Hepatic stellate cell (primary cell): ENCODE measurements at regions not wholly inside any gene's neighbourhood (a gene's known extent, or its start where the extent isn't known, plus 50 kb on each side); places are given as distances from the start of the nearest gene placed in this dataset.
"Not testable (repeated sequence)": the region's sequence is repeated elsewhere in the genome, so short reads cannot be mapped to it uniquely, and the experiment has no call there.

Experiments used
- DNase-seq: peaks from one replicate; pipeline ENCODE4 v3.0.0; 2011; ENCODE audit warnings: low spot score

DNA sequence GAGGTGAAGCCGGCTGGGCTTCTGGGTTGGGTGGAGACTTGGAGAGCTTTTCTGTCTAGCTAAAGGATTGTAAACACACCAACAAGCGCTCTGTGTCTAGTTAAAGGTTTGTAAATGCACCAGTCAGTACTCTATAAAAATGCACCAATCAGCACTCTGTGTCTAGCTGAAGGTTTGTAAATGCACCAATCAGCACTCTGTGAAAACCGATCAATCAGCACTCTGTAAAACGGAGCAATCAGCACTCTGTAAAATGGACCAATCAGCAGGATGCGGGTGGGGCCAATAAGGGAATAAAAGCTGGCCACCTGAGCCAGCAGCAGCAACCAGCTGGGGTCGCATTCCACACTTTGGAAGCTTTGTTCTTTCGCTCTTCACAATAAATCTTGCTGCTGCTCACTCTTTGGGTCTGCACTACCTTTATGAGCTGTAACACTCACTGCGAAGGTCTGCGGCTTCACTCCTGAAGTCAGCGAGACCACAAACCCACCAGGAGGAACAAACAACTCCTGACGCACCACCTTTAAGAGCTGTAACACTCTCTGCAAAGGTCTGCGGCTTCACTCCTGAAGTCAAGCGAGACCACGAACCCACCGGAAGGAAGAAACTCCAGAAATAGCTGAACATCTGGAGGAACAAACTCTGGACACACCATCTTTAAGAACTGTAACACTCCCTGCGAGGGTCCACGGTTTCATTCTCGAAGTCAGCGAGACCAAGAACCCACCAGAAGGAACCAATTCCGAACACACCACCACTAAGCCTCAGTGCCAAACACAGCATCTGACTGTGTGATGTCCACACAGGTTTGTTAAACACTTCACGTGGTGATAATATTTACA is 378.2 kb upstream of the CCDC54 start:
- not testable (repeated sequence) for DNase-seq

DNA sequence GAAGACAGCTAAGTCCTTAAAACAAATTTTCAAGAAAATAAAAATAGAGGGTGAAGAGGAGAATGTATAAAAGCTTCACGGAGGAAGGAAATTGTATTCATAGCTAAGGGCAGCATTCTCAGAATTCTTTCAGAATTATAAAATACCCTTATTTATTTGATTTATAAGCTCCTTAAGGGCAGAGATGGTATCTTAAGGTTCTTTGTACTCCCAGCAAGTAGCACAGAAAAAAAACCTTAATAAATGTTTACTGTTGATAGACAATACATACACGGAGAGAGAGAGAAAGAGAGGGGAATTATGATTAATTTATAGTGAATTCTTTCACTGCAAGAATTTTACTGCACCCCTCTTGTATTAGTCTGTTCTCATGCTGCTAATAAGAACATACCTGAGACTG is 375.6 kb upstream of the CCDC54 start:
- no peak for DNase-seq

DNA sequence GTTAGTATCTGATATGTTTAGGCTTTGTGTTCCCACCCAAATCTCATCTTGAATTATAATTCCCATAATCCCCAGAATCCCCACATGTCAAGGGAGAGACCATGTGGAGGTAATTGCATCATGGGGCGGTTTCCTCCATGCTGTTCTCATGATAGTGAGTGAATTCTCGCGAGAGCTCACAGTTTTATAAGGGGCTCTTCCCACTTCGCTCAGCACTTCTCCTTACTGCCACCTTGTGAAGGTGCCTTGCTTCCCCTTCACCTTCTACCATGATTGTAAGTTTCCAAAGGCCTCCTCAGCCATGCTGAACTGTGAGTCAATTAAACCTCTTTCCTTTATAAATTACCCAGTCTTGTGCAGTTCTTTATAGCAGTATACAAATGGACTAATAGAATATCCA is 371.9 kb upstream of the CCDC54 start:
- DNase-seq: not testable (repeated sequence)

- no peak for DNase-seq
Measured at GRCh38 chr3:107008213-107008612, 369.0 kb upstream of the CCDC54 start.

GRCh38 chr3:107013641-107014040 is 363.6 kb upstream of the CCDC54 start:
- DNase-seq: no peak

- no peak for DNase-seq
Measured at GRCh38 chr3:107024551-107025026, 352.6 kb upstream of the CCDC54 start.

DNA sequence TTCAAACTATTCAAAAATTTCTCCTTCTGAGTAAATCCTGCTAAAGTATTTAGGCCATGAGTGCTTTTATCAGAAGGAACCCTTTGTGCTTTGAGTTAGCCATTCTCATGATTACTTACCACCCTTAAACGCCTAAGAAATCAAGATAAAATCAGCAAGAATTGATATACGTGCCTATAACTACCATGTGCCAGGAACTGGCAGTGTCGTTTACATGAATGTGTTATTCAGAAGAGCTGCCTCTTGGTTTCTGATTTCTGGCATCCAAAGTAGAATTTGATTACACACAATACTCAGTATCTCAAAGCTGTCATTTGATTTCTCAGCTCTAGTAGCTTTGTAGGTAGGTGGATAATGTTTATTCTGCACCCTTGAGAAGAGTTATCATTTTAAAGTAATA is 351.3 kb upstream of the CCDC54 start:
- no peak for DNase-seq

DNA sequence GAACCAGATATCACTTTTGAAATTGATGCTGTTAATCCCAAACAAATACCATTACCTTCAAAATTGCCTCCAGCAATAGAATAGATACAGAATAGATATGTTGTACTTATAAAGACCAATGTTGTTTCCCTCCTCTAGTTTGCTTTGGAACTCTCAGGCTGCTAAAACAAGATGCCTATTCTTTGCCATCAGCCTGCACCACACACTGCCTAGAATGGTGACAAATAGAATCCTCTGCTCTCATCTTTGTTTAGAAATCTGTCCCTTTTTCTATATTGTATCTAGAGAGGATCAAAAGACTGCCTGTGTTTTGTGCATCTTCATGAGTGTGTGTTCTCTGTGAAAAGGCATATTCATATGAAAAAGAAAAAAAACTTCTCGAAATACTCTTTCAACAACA is 349.2 kb upstream of the CCDC54 start:
- no peak for DNase-seq

GRCh38 chr3:107028626-107029025 is 348.6 kb upstream of the CCDC54 start:
- no peak for DNase-seq

DNA sequence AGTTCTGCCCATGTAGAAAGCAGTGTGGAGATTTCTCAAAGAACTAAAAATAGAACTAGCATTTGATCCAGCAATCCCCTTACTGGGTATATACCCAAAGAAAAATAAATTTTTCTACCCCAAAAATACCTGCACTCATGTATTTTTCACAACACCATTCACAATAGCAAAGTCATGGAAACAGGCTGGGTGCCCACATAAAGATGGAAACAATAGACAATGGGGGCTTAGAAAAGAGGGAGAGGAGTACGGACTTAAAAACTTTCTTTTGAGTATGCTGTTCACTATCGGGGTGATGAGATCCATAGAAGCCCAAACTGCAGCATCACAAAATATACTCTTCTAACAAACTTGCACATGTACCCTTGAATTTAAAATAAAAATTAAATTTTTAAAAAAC is 345.1 kb upstream of the CCDC54 start:
- DNase-seq: no peak

- DNase-seq: no peak
Measured at GRCh38 chr3:107034142-107034541, 343.1 kb upstream of the CCDC54 start.

GRCh38 chr3:107035176-107035575 is 342.1 kb upstream of the CCDC54 start:
- no peak for DNase-seq

- no peak for DNase-seq
Measured at GRCh38 chr3:107044677-107045076, 332.6 kb upstream of the CCDC54 start.

- DNase-seq: no peak
Measured at GRCh38 chr3:107045791-107046190, 331.4 kb upstream of the CCDC54 start.

DNA sequence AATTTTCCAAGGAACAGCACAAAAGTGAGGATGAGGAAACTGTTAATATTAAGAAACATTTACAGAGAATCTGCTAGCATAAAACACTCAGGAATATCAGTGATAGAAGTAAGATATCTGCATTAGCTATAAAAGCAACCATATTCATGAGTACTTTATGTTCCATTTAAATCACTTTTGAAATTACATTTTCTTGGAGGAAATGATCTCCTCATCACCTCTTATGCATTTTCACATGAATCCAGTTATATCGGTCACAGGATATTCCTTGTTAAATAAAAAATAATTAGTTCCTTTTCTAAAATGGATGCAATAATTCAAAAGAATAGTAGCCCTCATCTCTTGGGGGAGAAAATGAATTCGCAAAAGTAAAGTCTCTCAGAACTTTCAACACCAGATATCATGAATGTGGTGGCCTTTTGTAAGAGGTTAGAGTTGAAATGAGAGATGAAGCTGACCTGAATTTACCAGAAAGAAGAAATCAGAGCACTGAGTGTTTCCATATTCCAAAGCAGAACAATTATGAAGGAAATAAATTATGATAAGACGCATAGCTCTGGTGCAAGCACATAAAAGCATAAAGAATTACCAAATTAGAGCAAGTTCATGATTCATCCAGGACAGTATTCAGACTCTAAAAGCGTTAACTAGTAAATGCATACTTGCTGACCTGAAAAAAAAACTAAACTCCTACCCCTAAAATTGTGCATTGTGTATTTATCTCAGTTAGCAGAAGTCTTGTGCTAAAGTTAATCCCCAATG is 321.9 kb upstream of the CCDC54 start:
- no peak for DNase-seq

- no peak for DNase-seq
Measured at GRCh38 chr3:107061466-107061865, 315.8 kb upstream of the CCDC54 start.

DNA sequence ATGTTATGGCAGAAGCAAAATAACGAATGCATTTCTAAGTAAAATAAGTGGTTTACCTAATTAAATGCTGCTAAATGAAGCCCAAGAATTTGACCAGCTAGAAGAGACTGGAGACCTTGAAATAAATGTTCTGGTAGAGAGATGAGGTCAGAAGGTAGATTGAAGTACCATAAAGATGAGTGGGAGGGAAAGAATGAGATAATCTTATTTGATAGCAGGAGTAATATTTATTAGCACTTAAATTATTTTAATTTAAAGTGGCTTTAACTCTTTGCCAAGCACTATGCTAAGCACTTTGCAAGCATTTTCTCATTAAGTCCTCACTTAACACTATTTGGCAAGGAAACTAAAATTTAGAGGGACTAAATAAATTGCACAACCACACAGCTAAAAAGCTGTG is 314.9 kb upstream of the CCDC54 start:
- no peak for DNase-seq

GRCh38 chr3:107062787-107063186 is 314.5 kb upstream of the CCDC54 start:
- DNase-seq: no peak

- no peak for DNase-seq
Measured at GRCh38 chr3:107063351-107063750, 313.9 kb upstream of the CCDC54 start.

DNA sequence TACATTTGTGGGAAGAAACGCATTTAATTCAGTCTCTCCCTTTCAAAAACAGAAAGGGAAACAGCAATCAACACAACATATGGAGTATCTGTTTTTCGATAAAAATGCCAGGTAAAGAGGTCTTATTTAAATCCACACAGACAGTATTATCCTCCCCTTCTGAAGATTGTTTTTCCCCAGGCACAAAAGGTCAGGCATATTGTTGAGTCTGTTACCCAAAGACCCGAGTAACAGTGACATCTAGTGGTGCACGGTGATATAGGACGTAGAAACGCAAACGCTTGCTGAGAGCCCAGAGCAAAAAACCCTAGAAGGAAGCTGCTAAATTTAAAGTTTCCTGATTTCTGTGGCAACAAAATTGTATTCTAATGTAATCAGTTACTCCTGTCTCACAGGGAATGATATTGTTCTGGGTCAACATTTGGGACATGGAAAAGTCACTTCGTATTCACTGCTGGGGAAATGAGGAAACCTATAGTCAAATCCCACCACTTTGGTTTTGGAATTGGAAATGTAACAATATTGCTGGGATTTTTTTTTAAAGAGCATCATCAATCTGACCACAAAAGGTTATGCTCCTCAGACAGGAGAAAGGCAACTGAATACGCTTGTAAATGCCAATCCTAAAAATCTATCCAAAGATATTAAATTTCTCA is 312.7 kb upstream of the CCDC54 start:
- DNase-seq: peak; percentile 32

DNA sequence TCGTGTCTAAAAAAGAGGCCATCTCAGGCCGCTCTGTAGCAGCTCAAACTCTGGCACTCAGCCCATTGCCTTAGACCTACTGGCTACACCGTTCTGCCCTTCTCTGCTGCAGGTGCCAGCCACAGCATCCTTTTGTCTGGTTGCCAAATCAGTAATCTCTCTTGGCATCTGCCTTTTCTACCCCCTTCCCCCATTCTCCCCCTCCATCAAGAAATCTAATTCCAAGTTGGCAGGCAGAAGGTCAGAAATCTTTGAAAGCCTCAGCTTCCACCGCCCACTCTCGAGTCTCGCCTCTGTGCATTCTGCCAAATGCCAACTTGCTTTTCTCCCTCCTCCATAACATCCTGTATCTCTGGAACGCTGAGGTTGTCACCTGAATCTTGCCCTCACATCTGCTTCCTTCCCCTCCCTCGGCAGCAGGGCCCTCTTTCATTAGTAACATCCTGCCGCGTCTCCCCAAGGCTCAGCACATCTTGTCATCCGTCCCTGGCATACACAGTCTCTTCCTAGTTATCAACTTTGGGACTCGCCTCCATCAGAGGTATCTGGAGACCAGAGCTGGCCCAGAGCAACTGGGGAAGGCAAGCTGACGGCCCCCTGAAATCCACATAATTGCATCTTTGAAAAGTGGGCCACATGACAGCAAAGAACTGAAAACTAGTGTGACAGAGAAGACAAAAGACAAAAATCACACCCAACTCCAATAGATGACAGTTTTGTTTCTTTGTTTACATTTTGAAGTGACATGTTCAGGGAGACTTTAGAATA is 312.0 kb upstream of the CCDC54 start:
- DNase-seq: no peak

DNA sequence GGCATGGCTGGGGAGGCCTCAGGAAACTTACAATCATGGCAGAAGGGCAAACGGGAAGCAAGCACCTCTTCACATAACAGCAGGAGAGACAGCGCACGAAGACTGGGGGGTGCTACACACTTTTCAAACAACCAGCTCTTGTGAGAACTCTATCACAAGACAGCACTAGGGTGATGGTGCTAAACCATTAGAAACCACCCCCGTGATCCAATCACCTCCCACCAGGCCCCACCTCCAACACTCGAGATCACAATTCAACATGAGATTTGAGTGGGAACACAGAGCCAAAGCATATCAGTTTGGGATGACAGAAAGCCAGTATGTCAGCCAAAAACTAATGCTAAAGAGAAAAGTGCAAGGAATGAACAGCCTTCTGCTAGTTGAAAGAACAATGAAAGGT is 309.8 kb upstream of the CCDC54 start:
- no peak for DNase-seq
